GM23248 (cell line): ENCODE measurements at regions not wholly inside any gene's neighbourhood (a gene's known extent, or its start where the extent isn't known, plus 50 kb on each side); places are given as distances from the start of the nearest gene placed in this dataset.

Experiments used
- EZH2 ChIP-seq: fragments of 200-600 bp; sonication (generic); IDR thresholded peaks from 2 replicates; pipeline ENCODE4 v1.6.1; 2018; ENCODE audit warnings: antibody characterized with exemption, mild to moderate bottlenecking; ENCODE audit not compliant: insufficient read depth, poor library complexity, severe bottlenecking
- EZH2phosphoT487 ChIP-seq: fragments of 200-600 bp; sonication (generic); IDR thresholded peaks from 2 replicates; pipeline ENCODE4 v1.6.1; 2018; ENCODE audit warnings: antibody characterized with exemption, moderate library complexity, mild to moderate bottlenecking, low read depth; ENCODE audit not compliant: insufficient read depth

DNA sequence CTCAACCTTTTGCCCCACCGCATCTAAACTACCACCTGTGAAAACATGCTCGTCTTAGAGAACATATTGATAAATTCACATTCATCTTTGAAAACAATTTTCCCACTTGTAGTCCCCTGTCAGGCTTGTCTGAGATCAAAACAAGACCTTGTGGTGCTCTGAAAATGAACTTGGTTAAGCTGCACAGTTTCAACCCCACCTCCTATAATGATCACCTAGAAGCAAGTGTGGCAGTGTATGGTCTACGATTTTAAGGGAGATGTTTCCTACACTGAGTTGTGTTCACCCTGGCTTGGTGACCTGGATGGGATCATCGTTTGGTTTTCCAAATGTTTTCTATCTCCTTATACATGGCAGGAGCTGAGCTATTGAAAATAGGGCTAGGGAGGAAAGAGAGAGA lies 539.4 kb downstream of the DOK5 start:
- TF ChIP-seq EZH2phosphoT487: no peak
- no peak for TF ChIP-seq EZH2
